SHP77 treated with DMSO at 0.1 percent for 48 hours (cell line): ENCODE measurements at regions not wholly inside any gene's neighbourhood (a gene's known extent, or its start where the extent isn't known, plus 50 kb on each side); places are given as distances from the start of the nearest gene placed in this dataset.
"Not testable (repeated sequence)": the region's sequence is repeated elsewhere in the genome, so short reads cannot be mapped to it uniquely, and the experiment has no call there.

Experiments
- DNase-seq: peaks from one replicate; lab custom pipeline; 2025; lab: John Stamatoyannopoulos, UW

DNA sequence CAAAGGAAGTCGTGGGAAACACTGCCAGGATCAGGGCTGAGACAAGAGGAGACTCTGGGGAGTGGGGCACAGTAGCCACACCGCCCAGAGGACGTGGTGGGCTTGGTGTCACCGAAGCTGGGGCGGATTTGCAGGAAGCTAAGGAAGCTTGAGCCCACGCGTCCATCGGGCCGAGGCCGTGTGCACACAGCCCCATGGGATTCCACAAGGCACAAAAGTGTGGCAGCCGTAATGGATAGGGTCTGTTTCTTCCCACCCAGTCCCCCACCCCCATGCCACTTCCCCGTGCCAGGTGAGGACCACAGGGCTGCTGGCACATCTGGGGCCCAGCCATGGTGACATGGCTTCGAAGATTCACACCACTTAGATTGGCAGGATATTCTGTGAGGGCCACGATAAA, 153.2 kb upstream of the SPACA7 start:
- DNase-seq: no peak

DNA sequence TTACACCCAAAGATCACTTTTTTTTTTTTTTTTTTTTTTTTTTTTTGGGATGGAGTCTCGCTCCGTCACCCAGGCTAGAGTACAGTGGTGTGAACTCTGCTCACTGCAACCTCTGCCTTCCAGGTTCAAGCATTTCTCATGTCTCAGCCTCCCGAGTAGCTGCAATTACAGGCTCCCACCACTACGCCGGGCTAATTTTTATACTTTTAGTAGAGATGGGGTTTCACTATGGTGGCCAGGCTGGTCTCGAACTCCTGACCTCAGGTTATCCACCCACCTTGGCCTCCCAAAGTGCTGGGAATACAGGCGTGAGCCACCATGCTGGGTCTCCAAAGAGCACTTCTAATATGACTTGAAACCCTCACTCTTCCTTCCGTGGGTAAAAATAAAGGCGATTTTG, 152.2 kb upstream of the SPACA7 start:
- DNase-seq: not testable (repeated sequence)

DNA sequence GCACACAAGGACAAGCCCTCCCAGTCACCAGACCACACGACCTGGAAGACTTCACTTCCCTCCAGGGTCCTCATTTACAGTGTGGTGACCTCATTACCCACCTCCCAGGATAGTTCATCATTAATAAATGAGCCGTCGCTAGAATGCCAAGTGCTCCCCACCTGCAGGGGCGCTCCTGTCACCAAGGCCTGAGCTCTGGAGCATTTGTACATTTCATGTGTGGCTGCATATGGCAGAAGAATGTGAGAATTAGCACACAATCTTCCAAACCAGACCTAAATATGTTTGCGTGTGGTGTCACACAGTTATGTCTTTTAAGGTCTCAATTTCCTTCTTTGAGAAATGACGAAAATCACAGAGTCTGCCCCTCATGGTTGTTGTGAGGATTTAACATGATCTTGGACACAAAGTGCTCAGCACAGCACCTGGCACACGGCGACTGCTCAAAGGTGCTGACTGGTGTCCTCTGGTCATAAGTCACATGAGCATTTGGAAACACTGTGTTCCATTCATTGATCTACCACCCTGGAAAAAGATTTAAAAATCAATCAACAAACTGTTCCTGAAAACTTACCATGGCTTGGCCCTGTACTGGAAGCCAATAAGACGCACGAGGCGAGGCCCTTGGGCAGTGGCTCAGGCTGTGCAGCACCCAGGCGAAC, 150.6 kb upstream of the SPACA7 start:
- no peak for DNase-seq

DNA sequence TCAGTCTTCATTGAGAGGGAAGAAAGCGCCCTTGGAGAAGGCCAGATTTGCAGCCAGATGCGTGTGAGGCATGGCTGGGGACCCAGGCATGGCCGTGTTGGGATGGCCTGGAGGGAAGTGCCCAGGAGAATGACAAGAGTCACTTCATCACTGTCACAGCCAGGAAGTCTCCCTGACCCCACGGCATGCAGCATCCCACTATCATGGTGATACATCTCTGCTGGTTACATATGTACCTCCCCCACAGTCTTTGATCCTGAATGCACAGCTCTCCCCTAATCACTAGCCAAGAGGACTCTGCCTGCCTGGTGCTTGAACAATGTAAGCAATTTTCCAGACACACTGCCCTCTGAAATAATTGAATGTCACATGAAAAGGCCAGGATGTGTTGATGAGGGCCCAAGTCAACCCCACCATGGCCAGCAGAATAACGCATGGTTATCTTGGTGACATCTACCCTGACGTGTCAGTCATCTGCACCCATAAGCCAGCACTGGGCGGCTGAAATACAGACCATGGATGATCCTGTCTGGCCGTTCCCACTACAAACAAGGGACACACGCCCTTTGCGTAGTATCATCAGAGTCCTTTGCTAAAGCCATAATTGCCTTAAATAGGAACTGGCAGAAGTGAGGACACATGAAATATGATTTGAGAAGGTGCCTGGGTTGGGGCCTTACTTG, 149.7 kb upstream of the SPACA7 start:
- no peak for DNase-seq

DNA sequence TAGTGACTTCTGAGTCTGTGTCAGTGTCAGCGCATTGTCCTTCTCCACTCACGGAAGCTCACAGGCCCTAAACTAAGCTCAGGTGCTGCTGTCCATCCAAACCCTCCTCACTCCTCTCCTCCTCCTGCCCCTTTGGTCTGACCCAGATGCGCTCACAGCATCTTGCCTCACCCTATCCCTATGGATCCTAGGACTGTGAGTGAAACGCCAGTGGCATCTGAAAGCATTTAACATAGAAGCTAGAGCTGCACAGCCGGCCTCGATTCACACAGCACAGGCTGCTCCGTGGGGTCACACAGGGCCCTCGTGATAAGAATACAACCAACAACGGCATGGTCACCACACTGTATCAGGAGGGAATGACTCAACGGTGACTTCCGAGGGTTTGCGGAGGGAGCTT, 149.1 kb upstream of the SPACA7 start:
- no peak for DNase-seq

DNA sequence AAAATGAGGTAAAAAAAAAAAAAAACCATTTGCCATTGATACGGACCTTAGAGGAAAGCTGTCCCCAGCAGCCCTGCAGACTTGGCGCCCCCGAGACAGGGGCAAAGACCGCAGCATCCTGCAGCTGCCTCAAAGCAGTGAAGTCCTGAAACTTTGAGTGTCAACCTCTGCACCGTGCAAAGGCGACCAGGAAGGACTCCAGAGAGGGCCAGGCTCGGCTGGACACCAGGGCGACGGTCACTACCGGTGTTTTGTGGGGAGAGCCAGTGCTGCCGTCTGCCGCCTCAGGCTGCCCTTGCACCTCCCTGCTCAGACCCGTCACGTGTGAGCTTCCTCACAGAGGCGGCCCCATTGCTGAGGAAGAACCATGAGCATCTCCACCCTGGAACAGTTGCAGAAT, 146.7 kb upstream of the SPACA7 start:
- DNase-seq: no peak

DNA sequence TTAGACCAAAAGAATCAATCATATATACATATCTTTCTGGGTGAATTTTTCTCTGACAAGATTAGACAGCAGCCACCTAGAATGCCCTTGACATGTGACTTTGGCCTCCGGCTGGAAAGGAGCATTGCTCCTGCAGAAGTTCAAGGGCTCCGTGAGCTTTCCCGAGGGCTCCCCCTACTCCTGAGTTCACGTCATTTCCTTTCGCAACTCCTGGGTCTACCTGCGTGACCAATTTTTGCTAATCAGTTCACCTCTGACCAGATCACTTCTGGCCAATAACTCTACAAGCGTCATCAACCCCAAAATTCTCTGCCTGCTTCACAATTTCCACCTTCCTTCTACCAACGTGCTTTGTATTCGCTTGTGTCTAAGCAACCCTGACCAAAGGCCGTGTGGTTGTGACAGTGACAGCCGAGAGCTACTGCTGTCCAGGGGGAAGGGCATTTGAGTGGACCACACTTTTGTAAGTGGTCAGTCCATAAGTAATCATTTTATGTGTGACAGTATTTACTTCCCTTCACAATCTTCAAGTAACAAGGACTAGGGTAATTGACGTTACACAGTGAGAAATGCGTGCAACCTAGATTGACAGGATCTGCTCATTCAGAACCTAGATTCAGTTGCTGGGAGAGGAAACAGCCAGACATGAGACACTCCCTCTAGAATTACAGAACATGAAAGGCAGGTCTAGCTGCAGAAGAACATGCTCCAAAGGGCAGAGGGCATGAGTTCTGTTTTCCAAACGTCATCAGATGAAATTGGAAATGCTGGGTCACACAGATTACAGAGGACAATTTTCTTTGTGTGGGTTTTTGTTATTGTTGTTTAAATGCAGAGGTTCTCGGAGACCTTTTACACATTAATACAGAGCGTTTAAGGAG, 145.9 kb upstream of the SPACA7 start:
- no peak for DNase-seq

DNA sequence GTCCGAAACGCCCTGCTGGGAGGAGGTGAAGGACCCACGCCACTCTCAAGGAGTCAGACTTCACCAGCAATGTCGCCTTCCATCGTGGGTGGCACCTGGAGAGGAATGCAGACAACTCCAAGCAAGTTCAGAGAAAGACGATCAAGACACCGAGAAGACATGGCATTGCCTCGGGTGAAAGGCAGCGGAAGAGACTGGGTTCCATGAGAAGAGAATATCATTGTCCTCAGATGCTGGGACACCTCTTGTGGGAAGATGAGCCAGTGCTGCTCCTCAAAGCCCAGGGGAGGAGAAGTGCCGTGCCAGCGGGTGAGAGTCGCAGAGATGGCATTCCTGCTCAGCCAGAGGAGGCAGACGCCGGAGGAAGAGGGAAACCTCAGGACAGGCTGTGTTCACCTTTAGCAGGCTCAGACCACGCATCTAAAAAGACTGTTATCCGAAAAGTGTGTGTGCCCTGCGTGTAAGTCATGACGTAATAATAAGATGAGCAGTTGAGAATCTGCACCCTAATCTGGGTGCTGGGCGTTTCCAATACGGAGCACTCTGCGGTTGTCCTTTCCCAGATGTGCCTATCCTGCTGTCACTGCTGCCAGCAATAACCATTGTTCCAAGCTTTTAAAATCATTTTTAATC, 144.6 kb upstream of the SPACA7 start:
- DNase-seq: no peak

DNA sequence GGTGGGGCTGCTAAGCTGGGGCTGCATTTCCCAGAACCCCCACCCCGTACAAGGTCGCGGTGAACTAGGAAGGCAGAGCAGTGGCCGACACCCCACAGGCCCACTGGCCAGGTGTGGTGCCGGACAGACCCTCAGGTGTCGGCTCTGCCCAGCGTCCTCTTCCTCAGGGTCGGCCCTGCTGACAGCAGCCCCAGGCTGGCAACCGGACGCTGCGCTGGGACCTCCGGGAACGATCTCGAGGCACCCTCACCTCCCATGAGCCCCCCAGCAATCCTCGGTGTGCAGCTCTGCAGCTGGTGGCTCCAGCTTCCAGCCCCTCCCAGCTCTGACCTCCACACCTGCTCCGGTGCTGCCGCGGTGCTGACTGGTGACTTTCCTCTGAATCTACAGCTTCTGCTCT, 142.9 kb upstream of the SPACA7 start:
- DNase-seq: no peak

DNA sequence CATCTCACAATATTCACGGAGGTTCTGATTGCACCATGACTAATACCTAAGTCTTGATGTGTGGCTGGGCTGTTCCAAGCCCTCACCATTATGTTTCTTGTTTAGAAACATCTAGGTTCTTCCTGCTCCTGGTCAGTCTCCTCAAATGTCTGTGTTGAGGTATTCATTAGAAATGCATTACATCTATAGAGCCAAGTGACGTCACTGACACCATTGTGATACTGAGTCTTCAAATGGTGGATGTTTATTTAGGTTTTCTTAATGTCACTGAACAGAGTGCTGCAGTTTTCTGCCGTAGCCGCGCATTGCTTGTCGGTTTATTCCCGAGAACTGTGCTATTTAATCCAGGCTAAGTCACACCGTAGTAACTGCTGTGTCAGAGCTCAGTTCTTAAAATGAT, 142.4 kb upstream of the SPACA7 start:
- no peak for DNase-seq

DNA sequence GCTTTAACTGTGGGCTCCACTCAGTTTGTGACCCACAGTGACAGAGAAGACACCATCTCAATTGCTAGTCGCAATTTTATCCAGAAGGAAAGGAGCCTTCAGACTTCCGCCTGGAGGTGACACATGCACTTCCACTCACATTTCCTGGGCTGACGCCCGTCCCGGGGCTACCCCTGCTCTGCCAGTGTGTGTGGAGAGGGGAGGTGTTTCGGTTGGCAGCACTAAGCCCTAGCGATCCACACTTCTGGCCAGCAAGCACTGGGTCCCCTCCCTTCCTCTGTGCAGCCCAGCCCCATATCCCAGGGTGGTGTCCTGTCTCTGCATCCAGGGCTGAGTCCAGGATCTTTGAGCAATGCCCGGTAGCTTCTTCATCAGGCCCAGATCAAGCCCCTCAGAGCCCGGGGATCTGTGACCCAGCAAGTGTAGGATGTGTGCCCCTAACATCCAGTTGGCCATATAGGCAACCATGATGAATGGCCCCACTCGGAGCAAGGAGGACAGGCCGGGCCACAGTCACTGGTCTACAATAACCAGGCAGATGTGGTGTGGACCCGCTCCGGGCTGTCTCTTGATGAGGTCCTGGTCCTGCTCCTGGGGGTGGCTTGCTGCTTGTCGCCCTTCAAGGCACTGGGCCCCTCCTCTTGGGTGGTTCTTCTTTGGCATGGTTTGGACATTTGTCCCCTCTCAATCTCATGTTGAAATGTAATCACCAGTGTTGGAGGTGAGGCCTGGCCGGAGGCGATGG, 141.9 kb upstream of the SPACA7 start:
- DNase-seq: no peak

DNA sequence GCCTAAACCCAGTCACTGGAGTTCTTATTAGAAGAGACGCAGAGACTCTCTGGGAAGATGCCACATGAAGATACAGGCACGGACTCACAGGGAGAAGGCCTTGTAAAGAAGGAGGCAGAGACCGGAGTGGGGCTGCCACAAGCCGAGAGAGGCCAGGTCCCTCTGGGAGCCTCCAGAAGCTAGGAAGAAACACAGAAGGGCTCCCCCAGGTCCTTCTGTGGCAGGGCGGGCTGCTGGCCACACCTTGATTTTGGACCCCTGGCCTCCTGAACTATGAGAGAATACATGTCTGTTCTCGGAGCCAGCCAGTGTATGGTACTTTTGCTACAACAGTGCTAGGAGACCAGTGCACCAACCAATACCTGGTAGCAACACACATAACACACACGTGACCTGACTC, 140.1 kb upstream of the SPACA7 start:
- DNase-seq: no peak

DNA sequence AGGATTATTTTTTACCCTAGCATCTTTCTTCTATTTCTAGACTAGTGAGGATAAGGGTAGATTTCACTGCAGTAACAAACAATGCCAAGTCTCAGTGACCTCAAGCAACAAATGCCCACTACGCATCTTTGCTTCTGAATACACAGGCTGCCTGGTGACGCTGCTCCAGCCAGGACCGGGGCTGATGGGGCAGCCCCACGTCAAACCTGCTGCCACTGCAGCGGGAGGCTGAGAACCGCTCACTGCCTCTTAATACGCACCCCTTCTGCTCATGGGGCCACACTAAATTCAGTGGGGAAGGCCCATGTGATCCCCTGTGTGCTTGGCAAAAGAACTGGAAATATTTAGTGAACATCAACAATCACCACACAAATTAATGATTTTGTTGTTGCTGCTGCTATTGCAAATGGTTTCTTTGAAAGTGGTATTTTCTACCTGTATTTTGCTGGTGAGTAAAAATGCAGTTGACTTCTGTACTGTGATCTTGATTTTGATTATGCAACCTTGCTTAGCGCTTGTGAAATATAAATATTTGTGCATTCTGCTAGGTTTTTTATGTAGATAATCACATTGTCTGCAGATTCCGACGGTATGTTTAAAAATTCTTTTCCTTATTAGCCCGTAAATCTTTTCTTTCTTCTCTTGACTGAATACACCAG, 139.5 kb upstream of the SPACA7 start:
- DNase-seq: no peak

DNA sequence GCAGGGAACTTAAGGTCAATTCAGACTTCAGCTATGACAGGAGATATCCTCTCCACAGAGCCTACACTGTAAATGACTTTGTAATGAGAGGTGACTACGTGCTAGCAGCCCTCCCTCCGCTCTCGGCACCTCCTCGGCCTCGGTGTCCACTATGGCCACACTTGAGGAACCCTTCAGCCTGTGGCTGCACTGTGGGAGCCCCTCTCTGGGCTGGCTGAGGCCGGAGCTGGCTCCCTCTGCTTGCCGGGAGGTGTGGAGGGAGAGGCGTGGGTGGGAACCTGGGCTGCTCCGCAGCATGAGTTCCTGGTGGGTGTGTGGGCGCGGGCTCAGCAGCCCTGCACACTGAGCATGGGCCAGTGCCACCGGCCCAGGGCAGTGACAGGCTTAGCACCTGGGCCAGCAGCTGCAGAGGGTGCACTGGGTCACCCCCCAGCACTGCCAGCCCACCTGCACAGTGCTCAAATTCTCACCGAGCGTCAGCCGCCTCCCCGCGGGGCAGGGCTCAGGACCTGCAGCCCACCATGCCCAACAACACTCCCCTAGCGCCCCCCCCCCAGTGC, 137.6 kb upstream of the SPACA7 start:
- no peak for DNase-seq

DNA sequence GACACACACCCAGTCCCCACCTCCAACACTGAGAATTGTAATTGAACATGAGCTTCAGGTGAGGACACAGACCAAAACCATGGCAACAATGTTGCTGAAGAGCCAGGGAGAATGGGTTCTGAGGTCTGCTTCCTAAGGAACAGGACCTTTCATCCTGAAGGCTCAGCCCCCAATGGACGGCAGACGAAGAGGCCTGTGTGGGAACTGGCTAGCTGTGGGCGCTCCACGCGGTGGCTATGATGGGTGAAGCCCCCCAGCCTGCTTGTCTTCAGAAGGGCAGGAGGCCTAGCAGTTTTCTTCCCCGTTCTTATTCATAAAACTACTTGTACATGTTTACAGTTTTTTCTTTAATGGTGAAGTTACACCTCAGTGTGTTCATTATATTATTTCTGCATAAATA, 136.1 kb upstream of the SPACA7 start:
- DNase-seq: no peak

DNA sequence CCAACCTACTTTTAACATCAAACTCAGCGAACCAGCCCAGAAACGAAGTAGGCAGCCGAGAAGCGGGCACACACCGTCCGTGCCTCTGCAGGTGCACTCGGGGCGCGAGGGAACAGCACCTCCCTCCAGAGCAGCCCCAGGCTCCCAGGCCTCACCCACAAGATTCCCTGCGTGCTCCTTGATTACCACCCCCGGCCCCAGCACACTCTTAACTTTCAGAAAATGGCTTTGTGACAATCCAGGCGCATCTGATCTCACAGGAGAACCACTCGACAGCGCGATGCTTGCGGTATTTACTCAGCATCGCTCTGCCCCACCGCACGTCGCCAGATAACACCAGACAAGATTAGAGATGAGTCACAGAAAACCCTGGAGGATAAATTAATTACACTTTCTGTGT, 134.9 kb upstream of the SPACA7 start:
- DNase-seq: no peak

DNA sequence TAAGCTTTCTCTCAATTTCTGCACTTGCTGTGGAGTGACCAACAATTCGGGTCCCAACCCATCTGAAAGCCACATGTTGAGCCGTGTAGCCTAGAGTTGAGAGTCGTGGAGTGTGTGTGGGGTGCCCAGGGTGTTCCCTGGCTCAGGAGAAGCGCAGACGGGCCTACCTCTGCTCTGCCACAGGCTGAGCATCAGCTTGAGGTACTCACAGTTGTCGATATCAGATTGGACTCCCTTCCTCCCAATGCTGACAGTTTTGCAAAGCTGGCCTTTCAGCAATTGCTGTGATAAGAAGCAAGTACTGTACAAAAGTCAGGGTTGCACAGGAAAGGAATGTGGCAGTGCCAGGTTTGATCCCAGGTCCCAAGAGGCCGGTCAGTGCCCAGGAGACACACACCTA, 133.4 kb upstream of the SPACA7 start:
- DNase-seq: no peak

DNA sequence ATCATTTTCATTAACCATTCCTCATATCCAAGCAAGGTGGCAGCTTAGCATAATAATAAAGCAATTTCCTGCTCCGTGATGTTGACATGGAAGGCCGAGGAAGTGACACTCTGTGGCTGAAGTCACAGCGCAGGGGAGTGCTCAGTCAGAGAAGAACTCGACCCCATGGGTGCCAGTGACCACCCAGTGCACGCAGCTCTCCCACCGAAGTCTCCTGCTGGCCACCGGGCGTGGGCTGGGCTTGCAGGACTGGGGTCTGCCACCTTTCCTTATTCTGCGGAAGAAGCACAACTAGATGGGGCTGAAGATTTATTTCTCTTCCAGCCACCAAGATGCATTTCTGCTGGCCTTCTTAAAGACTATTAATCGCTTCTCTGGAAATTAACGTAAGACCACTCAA, 132.1 kb upstream of the SPACA7 start:
- DNase-seq: no peak

DNA sequence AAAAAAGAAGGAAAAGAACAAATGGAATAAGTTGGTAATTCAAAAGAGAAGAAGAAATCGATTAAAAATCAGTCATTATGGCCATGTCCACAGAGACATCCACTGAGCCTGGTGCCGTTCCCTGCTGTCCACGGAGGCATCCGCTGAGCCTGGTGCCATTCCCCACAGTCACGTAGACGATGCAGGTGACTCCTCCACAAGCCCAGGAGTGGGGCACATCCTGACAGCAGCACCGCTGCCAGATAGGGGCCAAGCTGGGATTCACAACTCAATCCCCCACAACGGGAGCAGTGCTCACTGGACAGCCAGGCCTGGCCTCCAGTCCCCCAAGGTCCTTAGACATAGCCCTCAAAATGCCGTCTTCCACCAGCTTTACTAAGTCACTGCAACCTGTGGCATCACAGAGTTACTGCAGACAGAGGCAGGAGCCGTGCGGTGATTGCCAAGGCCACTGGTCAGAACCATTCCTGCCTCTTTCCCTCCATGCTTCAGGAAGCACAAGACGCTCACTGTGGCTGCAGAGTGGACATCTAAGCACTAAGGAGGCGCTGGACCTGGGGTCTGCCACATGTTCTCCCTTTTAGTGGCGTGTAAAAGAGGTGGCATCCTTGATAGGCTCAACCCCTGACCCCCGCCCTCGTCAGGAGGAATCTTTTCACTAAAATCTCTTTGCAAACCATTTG, 131.5 kb upstream of the SPACA7 start:
- no peak for DNase-seq

DNA sequence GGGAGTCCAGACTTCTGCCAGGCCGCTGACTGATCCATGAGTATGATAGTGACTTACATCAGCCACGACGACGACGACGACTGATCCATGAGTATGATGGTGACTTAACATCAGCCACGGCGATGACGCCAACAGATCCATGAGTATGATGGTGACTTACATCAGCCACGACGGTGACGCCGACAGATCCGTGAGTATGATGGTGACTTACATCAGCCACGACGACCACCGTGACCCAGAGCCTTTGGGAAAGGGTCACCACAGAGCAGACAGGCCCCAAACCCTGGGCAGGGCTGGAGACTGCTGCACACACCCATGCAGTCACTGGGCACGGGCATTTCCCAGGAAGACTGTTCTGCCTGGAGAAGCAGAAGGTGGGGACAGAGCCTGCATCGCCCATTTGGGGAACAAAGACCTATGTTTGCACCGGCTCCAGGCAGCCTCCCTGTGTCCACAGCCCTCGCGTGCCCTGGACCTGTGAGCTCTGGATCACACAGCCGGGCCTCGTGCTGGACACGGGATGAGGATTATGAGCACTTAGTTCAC, 130.9 kb upstream of the SPACA7 start:
- no peak for DNase-seq
